WERI-Rb-1 (cell line): ENCODE measurements at regions not wholly inside any gene's neighbourhood (a gene's known extent, or its start where the extent isn't known, plus 50 kb on each side); places are given as distances from the start of the nearest gene placed in this dataset.

Experiments used
- DNase-seq: peaks from one replicate; pipeline ENCODE4 v3.0.0-alpha.2; 2020
- H3K27ac ChIP-seq: fragments of 250-450 bp; sonication (Bioruptor Pico); 2 replicates; pipeline ENCODE4 v1.5.1; 2020; ENCODE audit warnings: mild to moderate bottlenecking, moderate library complexity
- H3K27me3 ChIP-seq: fragments of 250-450 bp; sonication (Bioruptor Pico); 2 replicates; pipeline ENCODE4 v1.5.1; 2021; ENCODE audit warnings: mild to moderate bottlenecking, low read depth, moderate library complexity; ENCODE audit not compliant: insufficient read depth, severe bottlenecking
- H3K36me3 ChIP-seq: fragments of 250-450 bp; sonication (Bioruptor Pico); 2 replicates; pipeline ENCODE4 v1.5.1; 2020; ENCODE audit warnings: mild to moderate bottlenecking, moderate library complexity
- H3K4me3 ChIP-seq: 2 replicates; pipeline ENCODE4 v1.5.1; 2011; ENCODE audit warnings: low read depth, mild to moderate bottlenecking, control low read depth, low read length
- H3K9me3 ChIP-seq: fragments of 250-450 bp; sonication (Bioruptor Pico); 2 replicates; pipeline ENCODE4 v1.5.1; 2021; ENCODE audit warnings: mild to moderate bottlenecking, moderate library complexity; ENCODE audit not compliant: severe bottlenecking
- TF ChIP-seq, protein P1 (sequence below): IDR thresholded peaks from 2 replicates; pipeline ENCODE4 v1.5.1; 2011; ENCODE audit warnings: low read depth, mild to moderate bottlenecking, control low read depth, inconsistent platforms, low read length

DNA sequence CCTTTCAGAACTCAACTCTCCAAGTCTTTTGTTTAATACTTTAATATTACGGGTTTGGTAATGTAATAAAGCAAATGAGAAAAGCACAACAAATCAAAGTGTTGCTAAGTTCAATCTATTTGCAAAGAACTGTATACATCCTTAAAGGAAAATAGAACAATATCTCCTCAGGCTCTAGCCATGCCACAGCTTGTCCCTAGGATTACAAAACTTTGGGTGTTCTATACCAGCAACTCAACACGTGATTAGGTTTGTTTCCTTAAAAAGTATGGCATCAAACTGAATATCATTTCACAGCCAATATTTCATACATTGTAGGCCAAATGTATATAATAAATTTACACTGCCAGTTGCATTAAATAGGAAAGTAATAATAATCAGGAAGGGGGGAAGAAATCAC is 418.6 kb upstream of the MDFIC2 start:
- no peak for DNase-seq
- Histone ChIP-seq H3K27me3 (no peaks in the 10 kb centered on the region), H3K9me3 (no peaks in the 10 kb centered on the region), H3K27ac (no peak overlapping the region), H3K36me3 (no peaks in the 10 kb centered on the region), H3K4me3 (no peak overlapping the region)
- TF ChIP-seq, protein P1, sequence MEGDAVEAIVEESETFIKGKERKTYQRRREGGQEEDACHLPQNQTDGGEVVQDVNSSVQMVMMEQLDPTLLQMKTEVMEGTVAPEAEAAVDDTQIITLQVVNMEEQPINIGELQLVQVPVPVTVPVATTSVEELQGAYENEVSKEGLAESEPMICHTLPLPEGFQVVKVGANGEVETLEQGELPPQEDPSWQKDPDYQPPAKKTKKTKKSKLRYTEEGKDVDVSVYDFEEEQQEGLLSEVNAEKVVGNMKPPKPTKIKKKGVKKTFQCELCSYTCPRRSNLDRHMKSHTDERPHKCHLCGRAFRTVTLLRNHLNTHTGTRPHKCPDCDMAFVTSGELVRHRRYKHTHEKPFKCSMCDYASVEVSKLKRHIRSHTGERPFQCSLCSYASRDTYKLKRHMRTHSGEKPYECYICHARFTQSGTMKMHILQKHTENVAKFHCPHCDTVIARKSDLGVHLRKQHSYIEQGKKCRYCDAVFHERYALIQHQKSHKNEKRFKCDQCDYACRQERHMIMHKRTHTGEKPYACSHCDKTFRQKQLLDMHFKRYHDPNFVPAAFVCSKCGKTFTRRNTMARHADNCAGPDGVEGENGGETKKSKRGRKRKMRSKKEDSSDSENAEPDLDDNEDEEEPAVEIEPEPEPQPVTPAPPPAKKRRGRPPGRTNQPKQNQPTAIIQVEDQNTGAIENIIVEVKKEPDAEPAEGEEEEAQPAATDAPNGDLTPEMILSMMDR: no peak

GRCh38 chr3:70729845-70730244 is 417.4 kb upstream of the MDFIC2 start:
- DNase-seq: no peak
- Histone ChIP-seq H3K36me3 (no peaks in the 10 kb centered on the region), H3K27me3 (no peaks in the 10 kb centered on the region), H3K4me3 (no peak overlapping the region), H3K9me3 (no peaks in the 10 kb centered on the region), H3K27ac (no peak overlapping the region)
- TF ChIP-seq, protein P1: no peak

- Histone ChIP-seq H3K27ac (no peak overlapping the region), H3K9me3 (no peaks in the 10 kb centered on the region), H3K4me3 (no peak overlapping the region), H3K27me3 (no peaks in the 10 kb centered on the region), H3K36me3 (no peaks in the 10 kb centered on the region)
- TF ChIP-seq, protein P1: no peak
- no peak for DNase-seq
Observed at GRCh38 chr3:70728311-70728710, 415.9 kb upstream of the MDFIC2 start.

GRCh38 chr3:70726961-70727360 is 414.5 kb upstream of the MDFIC2 start:
- no peaks in the 10 kb centered on the region for H3K27me3 ChIP-seq
- TF ChIP-seq, protein P1: no peak
- H3K4me3 ChIP-seq: no peak overlapping the region
- no peaks in the 10 kb centered on the region for H3K9me3 ChIP-seq
- no peaks in the 10 kb centered on the region for H3K36me3 ChIP-seq
- H3K27ac ChIP-seq: no peak overlapping the region
- DNase-seq: no peak

DNA sequence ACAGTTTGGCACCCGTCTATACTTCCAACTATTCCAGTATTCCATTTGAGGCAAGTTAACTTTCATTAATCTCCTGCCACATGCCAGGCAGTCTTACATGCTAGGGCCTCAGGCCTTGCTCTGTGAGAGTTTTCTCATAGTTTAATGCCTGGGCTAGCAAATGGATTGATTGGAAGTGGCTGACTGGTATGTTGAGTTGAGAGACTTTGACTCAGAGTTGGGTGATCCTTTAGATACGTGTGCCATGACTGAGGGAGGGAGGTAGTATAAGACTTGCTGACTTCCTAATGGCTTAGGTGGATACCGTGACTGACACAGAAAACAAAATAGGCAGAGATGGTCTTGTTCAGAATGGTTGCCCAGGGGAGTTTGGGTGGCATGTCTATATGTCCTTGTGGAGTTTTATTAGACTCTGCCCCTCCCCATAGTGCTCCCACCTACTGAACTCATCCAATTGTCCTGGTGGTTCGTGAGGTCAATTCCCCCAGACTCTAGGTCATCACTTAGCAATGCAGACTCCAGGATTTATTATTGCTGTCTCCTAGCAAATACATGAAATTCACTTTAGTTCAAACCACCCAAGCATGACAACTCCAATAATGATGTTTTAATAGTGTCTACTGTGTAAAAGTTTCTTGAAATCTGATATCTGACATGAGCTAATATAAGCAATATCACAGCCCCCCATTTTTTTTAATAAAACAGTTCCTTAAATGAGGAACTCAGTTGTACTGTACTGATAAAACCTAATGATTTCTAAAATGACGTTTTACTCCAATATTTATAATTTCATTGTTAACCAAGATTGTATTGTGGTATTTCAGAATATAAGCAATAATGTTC is 413.9 kb upstream of the MDFIC2 start:
- Histone ChIP-seq H3K4me3 (no peak overlapping the region), H3K9me3 (no peaks in the 10 kb centered on the region), H3K27me3 (no peaks in the 10 kb centered on the region), H3K27ac (no peak overlapping the region), H3K36me3 (no peaks in the 10 kb centered on the region)
- no peak for DNase-seq
- TF ChIP-seq, protein P1: no peak

DNA sequence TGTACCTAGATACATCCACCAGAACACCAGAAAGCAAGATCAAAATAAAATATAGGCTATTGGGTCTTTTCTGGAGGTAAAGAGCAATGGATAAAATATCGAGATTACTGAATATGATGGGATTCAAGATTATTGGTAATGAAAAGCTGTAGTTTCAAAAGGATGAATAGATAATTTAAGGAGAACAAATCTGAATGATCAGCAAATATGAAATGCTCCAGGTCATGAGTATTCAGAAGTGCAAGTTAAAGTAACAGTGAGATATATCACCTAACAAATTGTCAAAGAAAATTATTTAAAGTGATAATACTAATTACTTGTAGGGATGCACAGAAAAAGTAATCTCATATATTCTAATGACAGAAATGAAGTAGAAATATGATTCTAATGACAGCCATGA is 409.6 kb upstream of the MDFIC2 start:
- TF ChIP-seq, protein P1: no peak
- Histone ChIP-seq H3K4me3 (no peak overlapping the region), H3K9me3 (no peaks in the 10 kb centered on the region), H3K27ac (no peak overlapping the region), H3K36me3 (no peaks in the 10 kb centered on the region), H3K27me3 (no peaks in the 10 kb centered on the region)
- DNase-seq: no peak
